ENCODE measurements at regions not wholly inside any gene's neighbourhood (a gene's known extent, or its start where the extent isn't known, plus 50 kb on each side); places are given as distances from the start of the nearest gene placed in this dataset.

GRCh38 chr15:39393575-39394335 is 187.1 kb upstream of the THBS1 start:
- H3K9me3 ChIP-seq (ENCODE audit: low read length), result no peaks in the 10 kb centered on the region
- H3K36me3 ChIP-seq (ENCODE audit: insufficient read depth, low read length), result no peaks in the 10 kb centered on the region
- H3K9ac ChIP-seq (ENCODE audit: low read length), result no peak overlapping the region
- H3K9me2 ChIP-seq (ENCODE audit: low read depth, low read length), result no peaks in the 10 kb centered on the region
- H3K27ac ChIP-seq (ENCODE audit: low read depth, low read length, poor library complexity, severe bottlenecking), result no peak overlapping the region
- H3K27me3 ChIP-seq (ENCODE audit: insufficient read depth, low read length), result no peaks in the 10 kb centered on the region
- no peaks in the 10 kb centered on the region for H4K20me1 ChIP-seq (ENCODE audit: insufficient read depth, low read length)
- no peak overlapping the region for H3K4me2 ChIP-seq (ENCODE audit: low read length)
- H3F3A ChIP-seq (ENCODE audit: insufficient read depth, low read length), result no peaks in the 10 kb centered on the region
- H2AFZ ChIP-seq (ENCODE audit: low read length), result no peak overlapping the region
- no peaks in the 10 kb centered on the region for H3K79me2 ChIP-seq (ENCODE audit: insufficient read depth, low read length)
- TF ChIP-seq CTCF (IDR thresholded peaks at IDR 0.05; ENCODE audit: low read length) (no peak), EZH2 (IDR thresholded peaks at IDR 0.05; ENCODE audit: borderline replicate concordance, low read length) (no peak)
- H3K4me1 ChIP-seq (ENCODE audit: insufficient read depth, low read length, severe bottlenecking), result no peaks in the 10 kb centered on the region
- no peak overlapping the region for H3K4me3 ChIP-seq (ENCODE audit: low read depth, low read length, poor library complexity, severe bottlenecking)

- Histone ChIP-seq H3K36me3 (ENCODE audit: insufficient read depth, low read length) (no peaks in the 10 kb centered on the region), H3F3A (ENCODE audit: insufficient read depth, low read length) (no peaks in the 10 kb centered on the region), H3K4me3 (ENCODE audit: low read depth, low read length, poor library complexity, severe bottlenecking) (no peak overlapping the region), H3K4me1 (ENCODE audit: insufficient read depth, low read length, severe bottlenecking) (no peaks in the 10 kb centered on the region), H3K79me2 (ENCODE audit: insufficient read depth, low read length) (no peaks in the 10 kb centered on the region), H3K9me2 (ENCODE audit: low read depth, low read length) (no peaks in the 10 kb centered on the region), H3K9me3 (ENCODE audit: low read length) (no peaks in the 10 kb centered on the region), H3K9ac (ENCODE audit: low read length) (no peak overlapping the region), H3K4me2 (ENCODE audit: low read length) (no peak overlapping the region), H4K20me1 (ENCODE audit: insufficient read depth, low read length) (no peaks in the 10 kb centered on the region), H2AFZ (ENCODE audit: low read length) (no peak overlapping the region), H3K27me3 (ENCODE audit: insufficient read depth, low read length) (no peaks in the 10 kb centered on the region), H3K27ac (ENCODE audit: low read depth, low read length, poor library complexity, severe bottlenecking) (no peak overlapping the region)
- no peak for TF ChIP-seq CTCF (IDR thresholded peaks at IDR 0.05; ENCODE audit: low read length)
- no peak for TF ChIP-seq EZH2 (IDR thresholded peaks at IDR 0.05; ENCODE audit: borderline replicate concordance, low read length)
Measured at GRCh38 chr15:39394496-39394895, 186.4 kb upstream of the THBS1 start.

GRCh38 chr15:39396979-39397615 is 183.8 kb upstream of the THBS1 start:
- Histone ChIP-seq H4K20me1 (ENCODE audit: insufficient read depth, low read length) (no peaks in the 10 kb centered on the region), H3K9ac (ENCODE audit: low read length) (no peak overlapping the region), H3K4me3 (ENCODE audit: low read depth, low read length, poor library complexity, severe bottlenecking) (no peak overlapping the region), H3K9me3 (ENCODE audit: low read length) (no peaks in the 10 kb centered on the region), H3K4me2 (ENCODE audit: low read length) (no peak overlapping the region), H3K4me1 (ENCODE audit: insufficient read depth, low read length, severe bottlenecking) (no peaks in the 10 kb centered on the region), H3K9me2 (ENCODE audit: low read depth, low read length) (no peaks in the 10 kb centered on the region), H2AFZ (ENCODE audit: low read length) (no peak overlapping the region), H3K27ac (ENCODE audit: low read depth, low read length, poor library complexity, severe bottlenecking) (no peak overlapping the region), H3K79me2 (ENCODE audit: insufficient read depth, low read length) (no peaks in the 10 kb centered on the region), H3K27me3 (ENCODE audit: insufficient read depth, low read length) (no peaks in the 10 kb centered on the region), H3F3A (ENCODE audit: insufficient read depth, low read length) (no peaks in the 10 kb centered on the region), H3K36me3 (ENCODE audit: insufficient read depth, low read length) (no peaks in the 10 kb centered on the region)
- TF ChIP-seq EZH2 (IDR thresholded peaks at IDR 0.05; ENCODE audit: borderline replicate concordance, low read length) (no peak), CTCF (IDR thresholded peaks at IDR 0.05; ENCODE audit: low read length) (no peak)
